ENCODE measurements at regions not wholly inside any gene's neighbourhood (a gene's known extent, or its start where the extent isn't known, plus 50 kb on each side); places are given as distances from the start of the nearest gene placed in this dataset.

DNA sequence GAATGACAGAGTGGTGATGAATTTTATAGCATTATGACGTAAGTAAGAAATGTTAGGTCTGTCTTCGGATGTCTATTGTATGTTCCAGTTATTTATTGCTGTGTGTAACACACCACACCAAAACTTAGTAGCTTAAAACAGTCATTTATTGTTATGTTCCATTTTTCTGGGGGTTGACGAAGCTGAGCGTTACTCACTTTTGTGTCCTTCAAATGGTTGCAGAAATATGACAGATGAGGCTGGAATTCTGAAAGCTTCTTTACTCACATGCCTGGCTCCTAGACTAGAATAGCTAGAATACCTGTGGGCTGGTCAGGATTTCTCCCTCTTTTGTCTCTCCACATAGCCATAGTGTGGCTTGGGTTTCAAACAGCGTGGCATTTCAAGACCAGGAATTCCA is 62.1 kb upstream of the S1PR1 start:
- TF ChIP-seq, protein P1, sequence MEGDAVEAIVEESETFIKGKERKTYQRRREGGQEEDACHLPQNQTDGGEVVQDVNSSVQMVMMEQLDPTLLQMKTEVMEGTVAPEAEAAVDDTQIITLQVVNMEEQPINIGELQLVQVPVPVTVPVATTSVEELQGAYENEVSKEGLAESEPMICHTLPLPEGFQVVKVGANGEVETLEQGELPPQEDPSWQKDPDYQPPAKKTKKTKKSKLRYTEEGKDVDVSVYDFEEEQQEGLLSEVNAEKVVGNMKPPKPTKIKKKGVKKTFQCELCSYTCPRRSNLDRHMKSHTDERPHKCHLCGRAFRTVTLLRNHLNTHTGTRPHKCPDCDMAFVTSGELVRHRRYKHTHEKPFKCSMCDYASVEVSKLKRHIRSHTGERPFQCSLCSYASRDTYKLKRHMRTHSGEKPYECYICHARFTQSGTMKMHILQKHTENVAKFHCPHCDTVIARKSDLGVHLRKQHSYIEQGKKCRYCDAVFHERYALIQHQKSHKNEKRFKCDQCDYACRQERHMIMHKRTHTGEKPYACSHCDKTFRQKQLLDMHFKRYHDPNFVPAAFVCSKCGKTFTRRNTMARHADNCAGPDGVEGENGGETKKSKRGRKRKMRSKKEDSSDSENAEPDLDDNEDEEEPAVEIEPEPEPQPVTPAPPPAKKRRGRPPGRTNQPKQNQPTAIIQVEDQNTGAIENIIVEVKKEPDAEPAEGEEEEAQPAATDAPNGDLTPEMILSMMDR (IDR thresholded peaks at IDR 0.05): no peak
- no peak for TF ChIP-seq POLR2A (IDR thresholded peaks at IDR 0.05)

Data from vagina (tissue), 2 donors.